Transverse colon (tissue), 4 donors: ENCODE measurements at regions not wholly inside any gene's neighbourhood (a gene's known extent, or its start where the extent isn't known, plus 50 kb on each side); places are given as distances from the start of the nearest gene placed in this dataset.

Experiments
- DNase-seq: peaks from one replicate; pipeline ENCODE4 v3.0.0-alpha.2; 2019
- H3K27ac ChIP-seq, 4 donors: fragments of 200-600 bp; sonication (generic); 2 replicates each; pipeline ENCODE4 v1.5.1; 2016 to 2018; ENCODE audit warnings: inconsistent platforms in 4 of 4
- H3K27me3 ChIP-seq: fragments of 200-600 bp; sonication (generic); 2 replicates; pipeline ENCODE4 v1.5.1; 2017; ENCODE audit warnings: inconsistent platforms
- H3K36me3 ChIP-seq, 4 donors: fragments of 200-600 bp; sonication (generic); 2 replicates each; pipeline ENCODE4 v1.5.1; 2017 to 2019; ENCODE audit warnings: inconsistent platforms in 4 of 4
- H3K4me1 ChIP-seq, 4 donors: fragments of 200-600 bp; sonication (generic); 2 replicates each; pipeline ENCODE4 v1.5.1; 2017 to 2020; ENCODE audit warnings: inconsistent platforms in 4 of 4
- H3K4me3 ChIP-seq, 4 donors: fragments of 200-600 bp; sonication (generic); 1 replicate in 1 of 4; 2 replicates in 3 of 4; pipeline versions ENCODE4 v1.5.1 to v1.6.1; 2017 to 2019; ENCODE audit warnings: inconsistent platforms in 4 of 4
- H3K9me3 ChIP-seq, 2 donors: fragments of 200-600 bp; sonication (generic); 2 replicates each; pipeline ENCODE4 v1.5.1; 2017 to 2019; ENCODE audit warnings: inconsistent platforms in 2 of 2
- EP300 ChIP-seq: sonication (generic); formaldehyde crosslinking; IDR thresholded peaks from one replicate; pipeline ENCODE4 v1.6.1; 2017; ENCODE audit warnings: antibody characterized with exemption, low read depth
- POLR2A ChIP-seq: fragments of 450-650 bp; IDR thresholded peaks from one replicate; pipeline ENCODE4 v1.6.1; 2016; ENCODE audit warnings: antibody characterized with exemption, mild to moderate bottlenecking, moderate library complexity
- POLR2AphosphoS5 ChIP-seq, 3 donors: sonication (generic); formaldehyde crosslinking; IDR thresholded peaks; one replicate each; pipeline ENCODE4 v1.6.1; 2016; ENCODE audit warnings: antibody characterized with exemption in 3 of 3
- WGBS, 2 donors: methylation state at CpG; one replicate each; pipeline ENCODE4 v1.1.5; 2018; ENCODE audit warnings: low coverage in 1 of 2; 5-methylcytosine and 5-hydroxymethylcytosine counted together
- in situ Hi-C, 4 donors: fragments of 200-750 bp; cut with MboI; loops; one replicate each; pipeline versions ENCODE4 v1.15.0 to v1.15.1; 2017; ENCODE audit warnings: low sequenced_read_pairs in 3 of 4, low pct_ligation_motif_present in 1 of 4, low pct_unique_long_range_greater_than_20kb in 1 of 4
- intact Hi-C: fragments of 100-400 bp; cut with DNase I; formaldehyde crosslinking; loops from one replicate; pipeline ENCODE4 v1.15.1; 2023; ENCODE audit warnings: low total_unique reads
- TF ChIP-seq, protein P1 (sequence below), 5 experiments: fragments of 200-600 bp in 3 of 5; fragments of 450-650 bp in 2 of 5; sonication (generic) in 3 of 5; IDR thresholded peaks; 1 replicate in 2 of 5; 2 replicates in 3 of 5; pipeline ENCODE4 v1.5.1; 2016 to 2017; ENCODE audit warnings: antibody characterized with exemption in 5 of 5, inconsistent platforms in 3 of 5, mild to moderate bottlenecking in 2 of 5, moderate library complexity in 1 of 5

DNA sequence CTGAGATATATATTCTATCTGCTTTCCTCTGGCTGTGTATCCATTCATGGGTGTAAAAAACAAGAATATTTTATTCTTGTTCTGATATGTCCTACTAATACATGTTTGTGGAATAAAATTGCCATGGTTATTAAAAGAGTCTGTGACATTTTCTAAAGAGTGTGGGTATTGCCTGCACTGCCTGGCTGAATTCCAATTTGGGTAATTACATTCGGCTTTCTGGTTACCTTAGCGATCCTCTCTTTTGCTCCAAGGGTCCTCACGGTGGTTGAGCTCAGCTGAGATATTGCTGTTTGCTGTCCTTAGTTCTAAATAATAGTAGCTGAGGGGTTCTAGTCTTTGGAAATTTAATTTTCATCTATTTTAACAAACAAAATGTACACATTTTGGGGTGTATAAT, 301.4 kb upstream of the DNAJC19 start:
- Histone ChIP-seq H3K4me1 (no peaks in the 10 kb centered on the region), H3K4me3 (no peak overlapping the region), H3K9me3 (no peaks in the 10 kb centered on the region), H3K27me3 (no peaks in the 10 kb centered on the region), H3K27ac (no peak overlapping the region), H3K36me3 (no peaks in the 10 kb centered on the region)
- in situ Hi-C loops (no loop called here), intact Hi-C loops (no loop called here)
- DNase-seq = no peak
- TF ChIP-seq POLR2A (no peak), EP300 (no peak), POLR2AphosphoS5 (IDR thresholded peaks at IDR 0.05) (no peak)
- TF ChIP-seq, protein P1, sequence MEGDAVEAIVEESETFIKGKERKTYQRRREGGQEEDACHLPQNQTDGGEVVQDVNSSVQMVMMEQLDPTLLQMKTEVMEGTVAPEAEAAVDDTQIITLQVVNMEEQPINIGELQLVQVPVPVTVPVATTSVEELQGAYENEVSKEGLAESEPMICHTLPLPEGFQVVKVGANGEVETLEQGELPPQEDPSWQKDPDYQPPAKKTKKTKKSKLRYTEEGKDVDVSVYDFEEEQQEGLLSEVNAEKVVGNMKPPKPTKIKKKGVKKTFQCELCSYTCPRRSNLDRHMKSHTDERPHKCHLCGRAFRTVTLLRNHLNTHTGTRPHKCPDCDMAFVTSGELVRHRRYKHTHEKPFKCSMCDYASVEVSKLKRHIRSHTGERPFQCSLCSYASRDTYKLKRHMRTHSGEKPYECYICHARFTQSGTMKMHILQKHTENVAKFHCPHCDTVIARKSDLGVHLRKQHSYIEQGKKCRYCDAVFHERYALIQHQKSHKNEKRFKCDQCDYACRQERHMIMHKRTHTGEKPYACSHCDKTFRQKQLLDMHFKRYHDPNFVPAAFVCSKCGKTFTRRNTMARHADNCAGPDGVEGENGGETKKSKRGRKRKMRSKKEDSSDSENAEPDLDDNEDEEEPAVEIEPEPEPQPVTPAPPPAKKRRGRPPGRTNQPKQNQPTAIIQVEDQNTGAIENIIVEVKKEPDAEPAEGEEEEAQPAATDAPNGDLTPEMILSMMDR (IDR thresholded peaks at IDR 0.05) = no peak
- 33 to 56% methylated on average over 3 of the region's 3 CpGs for WGBS, 2 donors

DNA sequence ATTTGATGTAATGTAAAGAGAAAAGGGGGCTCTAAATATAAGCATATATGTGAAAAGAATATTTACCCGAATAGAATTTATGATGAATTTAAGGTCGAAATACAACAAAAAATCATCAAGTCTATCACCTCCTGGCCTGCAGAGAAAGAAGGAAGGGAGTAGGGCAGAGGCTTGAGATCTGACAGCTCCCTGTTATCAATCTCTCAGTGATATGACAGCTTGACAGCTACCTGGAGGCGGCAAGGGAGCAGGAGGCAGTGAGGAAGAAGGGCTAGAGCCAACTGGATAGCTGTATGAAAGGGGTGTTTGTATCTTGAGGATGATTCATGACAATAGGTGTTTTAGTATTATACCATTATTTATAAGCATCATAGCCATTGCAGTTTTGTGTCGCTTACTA, 299.8 kb upstream of the DNAJC19 start:
- no peak for DNase-seq
- intact Hi-C loops = loop anchor here (5.0 kb wide), 1 partner anchor 1133 kb away; no protein-coding TSS in a partner anchor
- H3K4me1 ChIP-seq = no peaks in the 10 kb centered on the region
- in situ Hi-C loops = no loop called here
- TF ChIP-seq POLR2A = no peak
- TF ChIP-seq EP300 = no peak
- TF ChIP-seq, protein P1 (IDR thresholded peaks at IDR 0.05) = no peak
- no peak for TF ChIP-seq POLR2AphosphoS5 (IDR thresholded peaks at IDR 0.05)
- no peak overlapping the region for H3K4me3 ChIP-seq
- H3K9me3 ChIP-seq = no peaks in the 10 kb centered on the region
- H3K27ac ChIP-seq = no peak overlapping the region
- H3K27me3 ChIP-seq = no peaks in the 10 kb centered on the region
- H3K36me3 ChIP-seq = no peaks in the 10 kb centered on the region
- 89 to 90% methylated on average over 4 of the region's 4 CpGs for WGBS, 2 donors

DNA sequence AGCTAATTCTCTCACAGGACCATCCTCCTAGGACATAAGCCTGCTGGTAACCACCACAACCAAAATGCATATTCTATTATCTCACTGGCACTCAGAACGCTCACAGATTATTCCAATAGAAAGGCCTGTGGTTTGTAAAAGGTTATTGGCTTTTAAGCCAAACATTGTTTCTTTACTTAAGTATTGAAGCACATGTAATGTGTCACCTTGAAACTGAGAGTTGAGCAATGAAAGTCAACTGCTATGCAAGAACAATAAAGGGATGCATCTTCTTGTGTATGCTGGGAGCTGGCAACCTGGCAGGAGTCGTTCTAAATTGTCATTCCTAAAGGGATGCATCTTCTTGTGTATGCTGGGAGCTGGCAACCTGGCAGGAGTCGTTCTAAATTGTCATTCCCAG, 298.6 kb upstream of the DNAJC19 start:
- intact Hi-C loops = loop anchor here (5.0 kb wide), 1 partner anchor 1134 kb away; no protein-coding TSS in a partner anchor
- no peak for TF ChIP-seq POLR2AphosphoS5 (IDR thresholded peaks at IDR 0.05)
- no peak for TF ChIP-seq POLR2A
- H3K9me3 ChIP-seq = no peaks in the 10 kb centered on the region
- in situ Hi-C loops = no loop called here
- H3K27me3 ChIP-seq = no peaks in the 10 kb centered on the region
- H3K4me1 ChIP-seq = no peaks in the 10 kb centered on the region
- no peak overlapping the region for H3K27ac ChIP-seq
- 39 to 50% methylated on average over 1 to 3 of the region's 3 CpGs for WGBS, 2 donors
- H3K36me3 ChIP-seq = no peaks in the 10 kb centered on the region
- H3K4me3 ChIP-seq = no peak overlapping the region
- DNase-seq = no peak

DNA sequence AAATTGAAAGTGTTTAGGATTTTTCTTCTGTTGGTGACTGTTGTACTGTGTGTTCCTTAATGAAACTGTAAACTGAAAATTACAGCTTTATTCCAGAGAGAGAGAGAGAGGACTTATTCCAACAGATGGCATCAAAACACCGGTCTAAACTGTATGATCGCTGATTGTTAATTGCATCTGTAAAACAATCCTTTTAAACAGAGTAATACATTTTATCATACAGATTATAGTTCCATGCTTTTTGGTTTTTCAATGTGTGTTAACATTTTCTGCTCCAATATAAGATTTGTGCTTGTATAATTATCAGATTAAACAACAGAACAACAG, 289.7 kb upstream of the DNAJC19 start:
- Histone ChIP-seq H3K27ac (no peak overlapping the region), H3K9me3 (no peaks in the 10 kb centered on the region), H3K4me1 (no peaks in the 10 kb centered on the region), H3K36me3 (no peaks in the 10 kb centered on the region), H3K27me3 (no peaks in the 10 kb centered on the region), H3K4me3 (no peak overlapping the region)
- intact Hi-C loops = loop anchor here (5.0 kb wide), 1 partner anchor 1372 kb away; no protein-coding TSS in a partner anchor
- no peak for TF ChIP-seq POLR2AphosphoS5 (IDR thresholded peaks at IDR 0.05)
- TF ChIP-seq POLR2A = no peak
- TF ChIP-seq, protein P1 (IDR thresholded peaks at IDR 0.05) = no peak
- TF ChIP-seq EP300 = no peak
- DNase-seq = no peak
- in situ Hi-C loops = no loop called here
- WGBS, 2 donors = 61 to 67% methylated on average over 2 of the region's 2 CpGs
